Right cardiac atrium (tissue), 5 donors: ENCODE measurements at regions not wholly inside any gene's neighbourhood (a gene's known extent, or its start where the extent isn't known, plus 50 kb on each side); places are given as distances from the start of the nearest gene placed in this dataset.

Experiments
- ATAC-seq, 2 donors: fragments of 200-7000 bp; cut with Tn5 transposase; one replicate each; pipeline versions ENCODE4 v1.8.0 to v1.9.1; 2020; ENCODE audit warnings: moderate library complexity in 2 of 2, mild to moderate bottlenecking in 1 of 2
- DNase-seq, 3 donors: peaks; one replicate each; pipeline ENCODE4 v3.0.0-alpha.2; 2020
- H3K27ac ChIP-seq: one replicate; pipeline ENCODE4 v1.5.1; 2013; ENCODE audit warnings: mild to moderate bottlenecking, low read length, control low read depth, moderate library complexity
- H3K27me3 ChIP-seq: one replicate; pipeline ENCODE4 v1.6.1; 2013; ENCODE audit not compliant: control insufficient read depth, insufficient read depth
- H3K4me1 ChIP-seq: one replicate; pipeline ENCODE4 v1.6.1; 2013; ENCODE audit warnings: low read length; ENCODE audit not compliant: control insufficient read depth, insufficient read depth
- H3K4me3 ChIP-seq: one replicate; pipeline ENCODE4 v1.5.1; 2013; ENCODE audit warnings: low read length, control low read depth
- H3K9me3 ChIP-seq: one replicate; pipeline ENCODE4 v1.6.1; 2013; ENCODE audit warnings: low read length; ENCODE audit not compliant: control insufficient read depth
- WGBS: extraction: QIAGEN DNeasy Blood & Tissue Kit; methylation state at CpG from one replicate; pipeline ENCODE4 v1.1.7; 2013; 5-methylcytosine and 5-hydroxymethylcytosine counted together
- intact Hi-C, 4 donors: fragments of 100-400 bp; cut with DNase I; formaldehyde crosslinking; loops; one replicate each; pipeline versions ENCODE4 v1.11.0 to v1.14.0; 2022 to 2023
- donor health status: healthy with polysubstance abuse.
- donor health status: DM: no; HTN: yes; CAD: no.
- donor health status: DM: no; HTN: no; CAD: no.
- donor health status: DM: no; HTN: yes; CAD: no; lungs with severe emphysema.
- donor health status: DM: yes; HTN: yes; CAD: no.

- no peaks in the 10 kb centered on the region for H3K4me1 ChIP-seq
- no peaks in the 10 kb centered on the region for H3K27me3 ChIP-seq
- intact Hi-C loops: no loop called here
- no peak overlapping the region for H3K4me3 ChIP-seq
- ATAC-seq: no peak
- DNase-seq: no peak
- H3K27ac ChIP-seq: no peak overlapping the region
- H3K9me3 ChIP-seq: no peaks in the 10 kb centered on the region
These were observed 519.2 kb downstream of the OTOL1 start for GRCh38 chr3:162015856-162016255.

GRCh38 chr3:162019817-162020216 is 523.2 kb downstream of the OTOL1 start:
- Histone ChIP-seq H3K4me1 (no peaks in the 10 kb centered on the region), H3K27ac (no peak overlapping the region), H3K9me3 (no peaks in the 10 kb centered on the region), H3K4me3 (no peak overlapping the region), H3K27me3 (no peaks in the 10 kb centered on the region)
- intact Hi-C loops: no loop called here
- WGBS: 77% methylated on average over 1 of the region's 1 CpG
- ATAC-seq (no peak), DNase-seq (no peak)

- Histone ChIP-seq H3K4me1 (no peaks in the 10 kb centered on the region), H3K27me3 (no peaks in the 10 kb centered on the region), H3K4me3 (no peak overlapping the region), H3K27ac (no peak overlapping the region), H3K9me3 (no peaks in the 10 kb centered on the region)
- DNase-seq (no peak), ATAC-seq (no peak)
- 66% methylated on average over 4 of the region's 4 CpGs for WGBS
- intact Hi-C loops: no loop called here
These were observed 524.6 kb downstream of the OTOL1 start for GRCh38 chr3:162021206-162021605.

GRCh38 chr3:162022911-162023310 is 526.3 kb downstream of the OTOL1 start:
- intact Hi-C loops: no loop called here
- H3K4me1 ChIP-seq: no peaks in the 10 kb centered on the region
- no peak for ATAC-seq
- H3K9me3 ChIP-seq: no peaks in the 10 kb centered on the region
- no peak for DNase-seq
- H3K27me3 ChIP-seq: no peaks in the 10 kb centered on the region
- no peak overlapping the region for H3K4me3 ChIP-seq
- H3K27ac ChIP-seq: no peak overlapping the region
- 73% methylated on average over 2 of the region's 2 CpGs for WGBS

- intact Hi-C loops: no loop called here
- WGBS: 62% methylated on average over 3 of the region's 3 CpGs
These were observed 533.1 kb downstream of the OTOL1 start for GRCh38 chr3:162029736-162030135.

GRCh38 chr3:162034368-162034767 is 537.8 kb downstream of the OTOL1 start:
- intact Hi-C loops: no loop called here
- H3K27ac ChIP-seq: no peak overlapping the region
- H3K4me3 ChIP-seq: no peak overlapping the region
- H3K27me3 ChIP-seq: no peaks in the 10 kb centered on the region
- no peak for DNase-seq
- no peaks in the 10 kb centered on the region for H3K4me1 ChIP-seq
- no peaks in the 10 kb centered on the region for H3K9me3 ChIP-seq
- WGBS: 73% methylated on average over 2 of the region's 2 CpGs
- ATAC-seq: no peak

More at GRCh38 chr3:162029736-162030135, 533.1 kb downstream of the OTOL1 start:
- no peaks in the 10 kb centered on the region for H3K4me1 ChIP-seq
- H3K27ac ChIP-seq: no peak overlapping the region
- H3K4me3 ChIP-seq: no peak overlapping the region
- no peak for DNase-seq
- no peaks in the 10 kb centered on the region for H3K27me3 ChIP-seq
- H3K9me3 ChIP-seq: no peaks in the 10 kb centered on the region
- ATAC-seq: no peak

GRCh38 chr3:162041622-162042021 is 545.0 kb downstream of the OTOL1 start:
- DNase-seq (no peak), ATAC-seq (no peak)
- 71% methylated on average over 1 of the region's 1 CpG for WGBS
- Histone ChIP-seq H3K4me3 (no peak overlapping the region), H3K9me3 (no peaks in the 10 kb centered on the region), H3K4me1 (no peaks in the 10 kb centered on the region), H3K27ac (no peak overlapping the region), H3K27me3 (no peaks in the 10 kb centered on the region)
- intact Hi-C loops: no loop called here

GRCh38 chr3:162052636-162053035 is 556.0 kb downstream of the OTOL1 start:
- intact Hi-C loops: no loop called here
- Histone ChIP-seq H3K4me1 (no peaks in the 10 kb centered on the region), H3K27me3 (no peaks in the 10 kb centered on the region), H3K27ac (no peak overlapping the region), H3K4me3 (no peak overlapping the region), H3K9me3 (no peaks in the 10 kb centered on the region)
- ATAC-seq: no peak
- DNase-seq: no peak

GRCh38 chr3:162072656-162073164 is 576.1 kb downstream of the OTOL1 start:
- intact Hi-C loops: no loop called here
- no peak overlapping the region for H3K27ac ChIP-seq
- H3K4me3 ChIP-seq: no peak overlapping the region
- peak in 1 of 3 donors; percentile 13 for DNase-seq
- WGBS: 78% methylated on average over 2 of the region's 2 CpGs
- H3K27me3 ChIP-seq: no peaks in the 10 kb centered on the region
- no peak for ATAC-seq
- H3K4me1 ChIP-seq: no peaks in the 10 kb centered on the region
- H3K9me3 ChIP-seq: no peaks in the 10 kb centered on the region

GRCh38 chr3:162073422-162073975 is 576.9 kb downstream of the OTOL1 start:
- 34% methylated on average over 4 of the region's 4 CpGs for WGBS
- Histone ChIP-seq H3K27me3 (no peaks in the 10 kb centered on the region), H3K4me3 (no peak overlapping the region), H3K4me1 (no peaks in the 10 kb centered on the region), H3K27ac (no peak overlapping the region), H3K9me3 (no peaks in the 10 kb centered on the region)
- DNase-seq (no peak), ATAC-seq (no peak)
- intact Hi-C loops: no loop called here

- Histone ChIP-seq H3K27ac (no peak overlapping the region), H3K9me3 (no peaks in the 10 kb centered on the region), H3K27me3 (no peaks in the 10 kb centered on the region), H3K4me3 (no peak overlapping the region), H3K4me1 (no peaks in the 10 kb centered on the region)
- WGBS: 66% methylated on average over 3 of the region's 3 CpGs
- ATAC-seq: no peak
- DNase-seq: no peak
- intact Hi-C loops: no loop called here
These were observed 580.5 kb downstream of the OTOL1 start for GRCh38 chr3:162077108-162077507.

- DNase-seq: no peak
- no peak for ATAC-seq
- Histone ChIP-seq H3K27me3 (no peaks in the 10 kb centered on the region), H3K4me1 (no peaks in the 10 kb centered on the region), H3K9me3 (no peaks in the 10 kb centered on the region), H3K27ac (no peak overlapping the region), H3K4me3 (no peak overlapping the region)
- intact Hi-C loops: no loop called here
- WGBS: 82% methylated on average over 5 of the region's 5 CpGs
These were observed 585.9 kb downstream of the OTOL1 start for GRCh38 chr3:162082516-162082915.
